ENCODE measurements at regions not wholly inside any gene's neighbourhood (a gene's known extent, or its start where the extent isn't known, plus 50 kb on each side); places are given as distances from the start of the nearest gene placed in this dataset.

DNA sequence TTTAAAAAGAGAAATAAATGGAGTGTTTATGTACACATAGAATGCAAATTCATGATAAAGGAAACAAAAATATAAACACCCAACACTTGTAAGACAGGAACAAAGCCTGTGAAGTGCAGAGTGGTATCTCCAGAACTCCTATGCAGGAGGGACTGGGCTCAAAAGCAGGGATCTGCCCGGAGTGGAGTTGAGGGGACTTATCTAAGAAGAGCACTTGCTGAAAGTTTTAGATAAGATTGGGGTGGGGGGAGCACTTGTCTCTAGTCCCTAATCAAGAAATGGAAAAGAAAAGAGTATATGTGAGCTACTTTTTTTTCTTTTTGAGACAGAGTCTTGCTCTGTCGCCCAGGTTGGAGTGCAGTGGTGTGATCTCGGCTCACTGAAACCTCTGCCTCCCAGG, 840.4 kb downstream of the MAT2B start:
- H3K9me3 ChIP-seq (ENCODE audit: control extremely low read depth in 1 of 3, control insufficient read depth in 2 of 3, insufficient read depth in 1 of 3, low read length in 2 of 3) = no peaks in the 10 kb centered on the region
- no peaks in the 10 kb centered on the region for H3K36me3 ChIP-seq (replicated peaks in 1 of 2; ENCODE audit: control extremely low read depth in 1 of 2, control insufficient read depth in 1 of 2, extremely low read depth in 1 of 2, insufficient read depth in 2 of 2, low read length in 1 of 2)
- TF ChIP-seq, protein P1, sequence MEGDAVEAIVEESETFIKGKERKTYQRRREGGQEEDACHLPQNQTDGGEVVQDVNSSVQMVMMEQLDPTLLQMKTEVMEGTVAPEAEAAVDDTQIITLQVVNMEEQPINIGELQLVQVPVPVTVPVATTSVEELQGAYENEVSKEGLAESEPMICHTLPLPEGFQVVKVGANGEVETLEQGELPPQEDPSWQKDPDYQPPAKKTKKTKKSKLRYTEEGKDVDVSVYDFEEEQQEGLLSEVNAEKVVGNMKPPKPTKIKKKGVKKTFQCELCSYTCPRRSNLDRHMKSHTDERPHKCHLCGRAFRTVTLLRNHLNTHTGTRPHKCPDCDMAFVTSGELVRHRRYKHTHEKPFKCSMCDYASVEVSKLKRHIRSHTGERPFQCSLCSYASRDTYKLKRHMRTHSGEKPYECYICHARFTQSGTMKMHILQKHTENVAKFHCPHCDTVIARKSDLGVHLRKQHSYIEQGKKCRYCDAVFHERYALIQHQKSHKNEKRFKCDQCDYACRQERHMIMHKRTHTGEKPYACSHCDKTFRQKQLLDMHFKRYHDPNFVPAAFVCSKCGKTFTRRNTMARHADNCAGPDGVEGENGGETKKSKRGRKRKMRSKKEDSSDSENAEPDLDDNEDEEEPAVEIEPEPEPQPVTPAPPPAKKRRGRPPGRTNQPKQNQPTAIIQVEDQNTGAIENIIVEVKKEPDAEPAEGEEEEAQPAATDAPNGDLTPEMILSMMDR (IDR thresholded peaks at IDR 0.05) = no peak
- no peak for TF ChIP-seq EZH2 (IDR thresholded peaks at IDR 0.05; ENCODE audit: borderline replicate concordance, insufficient read depth, low read depth, low read length, poor library complexity, severe bottlenecking)
- H3K27me3 ChIP-seq (replicated peaks in 1 of 4; ENCODE audit: control extremely low read depth in 1 of 4, control insufficient read depth in 3 of 4, insufficient read depth in 4 of 4, low read length in 3 of 4) = no peaks in the 10 kb centered on the region
- 86% methylated on average over 1 of the region's 3 CpGs for WGBS (ENCODE audit: insufficient coverage)
- no peaks in the 10 kb centered on the region for H3K27me3 Mint-ChIP-seq
- H3K4me1 ChIP-seq (ENCODE audit: control insufficient read depth in 2 of 2, insufficient read depth in 2 of 2, low read length in 2 of 2) = no peaks in the 10 kb centered on the region
- intact Hi-C loops (cut with micrococcal nuclease) = no loop called here
- H3K27ac ChIP-seq (ENCODE audit: low read length in 2 of 2) = no peak overlapping the region
- no peak overlapping the region for H3K9ac ChIP-seq (ENCODE audit: low read length)
- H3K79me2 ChIP-seq (ENCODE audit: control insufficient read depth, insufficient read depth, low read length) = no peaks in the 10 kb centered on the region
- DNase-seq (no peak), ATAC-seq (ENCODE audit: low read depth) (no peak)
- no peaks in the 10 kb centered on the region for H3K4me1 Mint-ChIP-seq
- CTCF ChIA-PET = no interaction called here
- H2AFZ ChIP-seq (ENCODE audit: insufficient read depth, low read depth, low read length, poor library complexity, severe bottlenecking) = no peak overlapping the region
- H3K27ac Mint-ChIP-seq = no peak overlapping the region
- no peaks in the 10 kb centered on the region for H4K20me1 ChIP-seq (ENCODE audit: control insufficient read depth, insufficient read depth, low read length, poor library complexity, severe bottlenecking)
- POLR2A ChIA-PET = no interaction called here
- no peaks in the 10 kb centered on the region for H3K9me3 Mint-ChIP-seq (ENCODE audit: insufficient read depth)
- no peak overlapping the region for H3K4me3 ChIP-seq (ENCODE audit: control extremely low read depth in 1 of 5, extremely low read depth in 1 of 5, insufficient read depth in 1 of 5, low read depth in 2 of 5, low read length in 4 of 5)
- H3K4me2 ChIP-seq (replicated peaks; ENCODE audit: low read depth, low read length, poor library complexity, severe bottlenecking) = no peak overlapping the region
- no peak overlapping the region for H3K4me3 Mint-ChIP-seq

DNA sequence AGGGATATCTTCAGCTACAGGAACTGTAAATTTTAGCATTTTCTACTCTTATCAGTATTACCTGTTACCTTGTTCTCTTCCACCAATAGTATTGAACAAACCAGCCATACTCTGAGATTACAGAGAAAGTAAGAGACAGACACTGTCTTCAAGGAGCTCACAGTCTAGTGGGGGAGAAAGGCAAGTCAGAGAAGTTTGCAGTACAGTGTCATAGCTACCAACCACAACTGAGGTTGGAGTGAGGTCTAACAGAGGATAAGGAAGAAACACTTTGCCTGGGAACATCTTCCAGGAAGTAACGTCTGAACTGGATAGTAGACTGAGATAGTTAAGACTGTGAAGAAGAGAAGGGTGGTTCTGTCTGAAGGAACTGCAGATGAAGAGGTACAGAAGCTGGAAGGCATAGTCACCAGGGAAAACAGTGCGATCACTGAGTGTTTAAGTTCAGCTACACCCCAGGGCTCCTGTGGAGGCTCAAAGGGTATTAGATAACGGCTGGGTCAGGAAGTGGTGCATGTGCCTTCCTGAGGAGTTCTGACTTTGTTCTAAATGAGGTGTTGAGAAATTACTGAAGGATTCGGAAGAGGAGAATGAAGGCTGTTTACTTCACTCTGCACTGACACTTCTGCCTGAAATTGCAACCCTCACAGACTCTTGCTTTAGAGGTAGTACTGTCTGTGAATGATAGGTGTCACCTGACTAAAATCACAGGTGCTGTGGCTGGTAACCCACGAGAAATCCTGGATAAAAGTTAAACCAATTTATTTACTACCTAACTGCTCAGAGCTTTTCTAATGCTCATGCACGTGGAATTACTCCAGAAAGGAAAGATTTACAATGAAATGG, 841.6 kb downstream of the MAT2B start:
- ChIA-PET POLR2A (no interaction called here), CTCF (no interaction called here)
- H3K9me3 Mint-ChIP-seq (ENCODE audit: insufficient read depth) = no peaks in the 10 kb centered on the region
- ATAC-seq (ENCODE audit: low read depth) = no peak
- Histone ChIP-seq H3K4me1 (ENCODE audit: control insufficient read depth in 2 of 2, insufficient read depth in 2 of 2, low read length in 2 of 2) (no peaks in the 10 kb centered on the region), H3K9me3 (ENCODE audit: control extremely low read depth in 1 of 3, control insufficient read depth in 2 of 3, insufficient read depth in 1 of 3, low read length in 2 of 3) (no peaks in the 10 kb centered on the region), H3K27me3 (replicated peaks in 1 of 4; ENCODE audit: control extremely low read depth in 1 of 4, control insufficient read depth in 3 of 4, insufficient read depth in 4 of 4, low read length in 3 of 4) (no peaks in the 10 kb centered on the region), H3K36me3 (replicated peaks in 1 of 2; ENCODE audit: control extremely low read depth in 1 of 2, control insufficient read depth in 1 of 2, extremely low read depth in 1 of 2, insufficient read depth in 2 of 2, low read length in 1 of 2) (no peaks in the 10 kb centered on the region), H3K4me2 (replicated peaks; ENCODE audit: low read depth, low read length, poor library complexity, severe bottlenecking) (no peak overlapping the region), H3K79me2 (ENCODE audit: control insufficient read depth, insufficient read depth, low read length) (no peaks in the 10 kb centered on the region), H3K4me3 (ENCODE audit: control extremely low read depth in 1 of 5, extremely low read depth in 1 of 5, insufficient read depth in 1 of 5, low read depth in 2 of 5, low read length in 4 of 5) (no peak overlapping the region), H2AFZ (ENCODE audit: insufficient read depth, low read depth, low read length, poor library complexity, severe bottlenecking) (no peak overlapping the region), H3K27ac (ENCODE audit: low read length in 2 of 2) (no peak overlapping the region), H4K20me1 (ENCODE audit: control insufficient read depth, insufficient read depth, low read length, poor library complexity, severe bottlenecking) (no peaks in the 10 kb centered on the region), H3K9ac (ENCODE audit: low read length) (no peak overlapping the region)
- WGBS (ENCODE audit: insufficient coverage) = 20% methylated on average over 3 of the region's 6 CpGs
- no peak overlapping the region for H3K27ac Mint-ChIP-seq
- no peak for DNase-seq
- intact Hi-C loops (cut with micrococcal nuclease) = no loop called here
- H3K27me3 Mint-ChIP-seq = no peaks in the 10 kb centered on the region
- no peak overlapping the region for H3K4me3 Mint-ChIP-seq
- TF ChIP-seq EZH2 (IDR thresholded peaks at IDR 0.05; ENCODE audit: borderline replicate concordance, insufficient read depth, low read depth, low read length, poor library complexity, severe bottlenecking) = no peak
- TF ChIP-seq, protein P1 (IDR thresholded peaks at IDR 0.05) = no peak
- H3K4me1 Mint-ChIP-seq = no peaks in the 10 kb centered on the region
